Endothelial cell of umbilical vein (primary cell): ENCODE measurements at regions not wholly inside any gene's neighbourhood (a gene's known extent, or its start where the extent isn't known, plus 50 kb on each side); places are given as distances from the start of the nearest gene placed in this dataset.

Experiments used
- BruUV-seq: library from RNA; stranded (reverse); fragments of 400-500 nt; replicated peaks from 2 replicates; lab custom pipeline; 2021; lab: Mats Ljungman, UMichigan
- CTCF ChIA-PET: fragments of 300-600, 350-600 bp; sonication (Branson Sonifier 250); formaldehyde crosslinking; loops from one replicate; lab custom pipeline; 2021; ENCODE audit warnings: antibody characterized with exemption, inconsistent platforms; lab: Charles Lee
- POLR2A ChIA-PET: fragments of 300-600, 350-600 bp; sonication (Branson Sonifier 250); formaldehyde crosslinking; loops from one replicate; lab custom pipeline; 2021; ENCODE audit warnings: antibody characterized with exemption, inconsistent platforms; lab: Charles Lee
- DNase-seq: peaks from one replicate; pipeline ENCODE4 v3.0.0-alpha.2; 2011; ENCODE audit warnings: low read depth, low spot score
- FAIRE-seq: peaks from 2 replicates; lab custom pipeline; 2011; peaks lifted over from hg19 to GRCh38; lab: Jason Lieb, UNC
- H2AFZ ChIP-seq: 2 replicates; pipeline ENCODE4 v1.6.0; 2012; ENCODE audit warnings: low read depth, low read length, control low read depth, inconsistent platforms
- H3K27ac ChIP-seq: 2 replicates; pipeline ENCODE4 v1.5.1; 2011; ENCODE audit warnings: low read depth, mild to moderate bottlenecking, control low read depth, low read length, moderate library complexity; ENCODE audit not compliant: insufficient read depth
- H3K27me3 ChIP-seq, 2 experiments: 2 replicates each; pipeline versions ENCODE4 v1.6.0 to v1.6.1; 2011; ENCODE audit warnings: low read length in 2 of 2, mixed read lengths in 1 of 2; ENCODE audit not compliant: control insufficient read depth in 2 of 2, insufficient read depth in 2 of 2
- H3K36me3 ChIP-seq, 2 experiments: 2 replicates in 1 of 2; 3 replicates in 1 of 2; pipeline ENCODE4 v1.5.1; 2011; ENCODE audit warnings: low read length in 2 of 2, mild to moderate bottlenecking in 1 of 2, moderate library complexity in 1 of 2; ENCODE audit not compliant: control insufficient read depth in 2 of 2, insufficient read depth in 2 of 2; ENCODE audit errors: extremely low read depth in 1 of 2
- H3K4me1 ChIP-seq: 3 replicates; pipeline ENCODE4 v1.5.1; 2011; ENCODE audit warnings: mild to moderate bottlenecking, low read length; ENCODE audit not compliant: control insufficient read depth, insufficient read depth; ENCODE audit errors: extremely low read depth
- H3K4me2 ChIP-seq: 2 replicates; pipeline ENCODE4 v1.6.1; 2011; ENCODE audit warnings: low read length, control low read depth, mixed read lengths; ENCODE audit not compliant: insufficient read depth
- H3K4me3 ChIP-seq, 3 experiments: fragments of 200-600 bp in 1 of 3; sonication (generic), shearing (Covaris generic) in 1 of 3; replicated peaks in 1 of 3; 2 replicates each; pipeline ENCODE4 v1.5.1; 2011 to 2016; ENCODE audit warnings: control low read depth in 3 of 3, low read length in 3 of 3, mild to moderate bottlenecking in 2 of 3, inconsistent platforms in 1 of 3, low read depth in 1 of 3, moderate library complexity in 1 of 3; ENCODE audit not compliant: insufficient read depth in 1 of 3
- H3K79me2 ChIP-seq: 2 replicates; pipeline ENCODE4 v1.6.0; 2012; ENCODE audit warnings: low read length, inconsistent platforms; ENCODE audit not compliant: control insufficient read depth, insufficient read depth
- H3K9ac ChIP-seq: replicated peaks from 2 replicates; pipeline ENCODE3; 2011; ENCODE audit warnings: low read length, control low read depth; ENCODE audit not compliant: insufficient read depth; ENCODE audit errors: extremely low read depth
- H3K9me1 ChIP-seq: replicated peaks from 3 replicates; pipeline ENCODE4 v1.6.0; 2011; ENCODE audit warnings: mild to moderate bottlenecking, low read length; ENCODE audit not compliant: control insufficient read depth, insufficient read depth; ENCODE audit errors: extremely low read depth
- H3K9me3 ChIP-seq: replicated peaks from 2 replicates; pipeline ENCODE4 v1.5.1; 2012; ENCODE audit warnings: low read length, inconsistent platforms; ENCODE audit not compliant: control insufficient read depth, insufficient read depth
- H4K20me1 ChIP-seq: replicated peaks from 2 replicates; pipeline ENCODE3; 2011; ENCODE audit warnings: mild to moderate bottlenecking, low read length; ENCODE audit not compliant: control insufficient read depth, insufficient read depth; ENCODE audit errors: extremely low read depth
- EZH2 ChIP-seq: IDR thresholded peaks from 2 replicates; pipeline ENCODE4 v1.6.1; 2012; ENCODE audit warnings: borderline replicate concordance, low read depth, mild to moderate bottlenecking, moderate library complexity, low read length, inconsistent platforms; ENCODE audit not compliant: severe bottlenecking
- FOS ChIP-seq: IDR thresholded peaks from 2 replicates; pipeline ENCODE4 v1.6.1; 2011; ENCODE audit warnings: mild to moderate bottlenecking, low read length, moderate library complexity, borderline replicate concordance; ENCODE audit not compliant: insufficient read depth
- GATA2 ChIP-seq: IDR thresholded peaks from 2 replicates; pipeline ENCODE4 v1.7.0; 2011; ENCODE audit warnings: low read depth, mild to moderate bottlenecking, moderate library complexity, mixed read lengths, low read length; ENCODE audit not compliant: insufficient read length, insufficient read depth
- JUN ChIP-seq: IDR thresholded peaks from 2 replicates; pipeline ENCODE4 v1.6.1; 2011; ENCODE audit warnings: borderline replicate concordance, low read depth; ENCODE audit not compliant: insufficient read length, insufficient read depth
- MAX ChIP-seq: IDR thresholded peaks from 2 replicates; pipeline ENCODE4 v1.6.1; 2011; ENCODE audit not compliant: insufficient read depth, insufficient read length
- MYC ChIP-seq: IDR thresholded peaks from one replicate; pipeline ENCODE4 v1.6.1; 2011; ENCODE audit warnings: mild to moderate bottlenecking, low read depth, low read length
- POLR2A ChIP-seq: IDR thresholded peaks from 2 replicates; pipeline ENCODE4 v1.6.1; 2012; ENCODE audit warnings: low read depth, mild to moderate bottlenecking, control low read depth, low read length
- POLR2AphosphoS5 ChIP-seq: IDR thresholded peaks from 2 replicates; pipeline ENCODE4 v1.6.1; 2012; ENCODE audit warnings: low read depth, mild to moderate bottlenecking, control low read depth, low read length, moderate library complexity; ENCODE audit not compliant: insufficient read depth
- dilution Hi-C: fragments of 300-500 bp; cut with MboI; formaldehyde crosslinking; loops from one replicate; pipeline ENCODE4 v1.15.0; 2019; ENCODE audit warnings: low sequenced_read_pairs; ENCODE audit not compliant: extremely low pct_ligation_motif_present
- intact Hi-C: fragments of 100-400 bp; cut with micrococcal nuclease; formaldehyde crosslinking; loops from one replicate; pipeline ENCODE4 v1.10.0; 2022
- TF ChIP-seq, protein P1 (sequence below), 2 donors: IDR thresholded peaks; 1 replicate in 1 of 2; 2 replicates in 1 of 2; pipeline ENCODE4 v1.5.1; 2011; ENCODE audit warnings: low read length in 2 of 2, mild to moderate bottlenecking in 2 of 2, moderate library complexity in 2 of 2, control low read depth in 1 of 2, inconsistent platforms in 1 of 2, low read depth in 1 of 2; ENCODE audit not compliant: insufficient read depth in 1 of 2; ENCODE audit errors: extremely low read depth in 1 of 2

GRCh38 chr12:60832290-60832689, 1236.5 kb downstream of the SLC16A7 start:
- no peaks in the 10 kb centered on the region for H3K36me3 ChIP-seq
- FAIRE-seq, result no peak
- DNase-seq, result no peak
- no peaks in the 10 kb centered on the region for H3K9me3 ChIP-seq
- H3K9me1 ChIP-seq, result no peaks in the 10 kb centered on the region
- no TSS peak for BruUV-seq
- intact Hi-C loops, result no loop called here
- H2AFZ ChIP-seq, result no peak overlapping the region
- ChIA-PET POLR2A (no interaction called here), CTCF (no interaction called here)
- H3K27ac ChIP-seq, result no peak overlapping the region
- no peak overlapping the region for H3K4me2 ChIP-seq
- H3K9ac ChIP-seq, result no peak overlapping the region
- no peaks in the 10 kb centered on the region for H3K79me2 ChIP-seq
- H4K20me1 ChIP-seq, result no peaks in the 10 kb centered on the region
- dilution Hi-C loops, result no loop called here
- no peaks in the 10 kb centered on the region for H3K27me3 ChIP-seq
- no peaks in the 10 kb centered on the region for H3K4me1 ChIP-seq
- TF ChIP-seq POLR2A (no peak), FOS (no peak), EZH2 (no peak), GATA2 (no peak), MAX (no peak), JUN (no peak), POLR2AphosphoS5 (no peak), MYC (no peak)
- TF ChIP-seq, protein P1, sequence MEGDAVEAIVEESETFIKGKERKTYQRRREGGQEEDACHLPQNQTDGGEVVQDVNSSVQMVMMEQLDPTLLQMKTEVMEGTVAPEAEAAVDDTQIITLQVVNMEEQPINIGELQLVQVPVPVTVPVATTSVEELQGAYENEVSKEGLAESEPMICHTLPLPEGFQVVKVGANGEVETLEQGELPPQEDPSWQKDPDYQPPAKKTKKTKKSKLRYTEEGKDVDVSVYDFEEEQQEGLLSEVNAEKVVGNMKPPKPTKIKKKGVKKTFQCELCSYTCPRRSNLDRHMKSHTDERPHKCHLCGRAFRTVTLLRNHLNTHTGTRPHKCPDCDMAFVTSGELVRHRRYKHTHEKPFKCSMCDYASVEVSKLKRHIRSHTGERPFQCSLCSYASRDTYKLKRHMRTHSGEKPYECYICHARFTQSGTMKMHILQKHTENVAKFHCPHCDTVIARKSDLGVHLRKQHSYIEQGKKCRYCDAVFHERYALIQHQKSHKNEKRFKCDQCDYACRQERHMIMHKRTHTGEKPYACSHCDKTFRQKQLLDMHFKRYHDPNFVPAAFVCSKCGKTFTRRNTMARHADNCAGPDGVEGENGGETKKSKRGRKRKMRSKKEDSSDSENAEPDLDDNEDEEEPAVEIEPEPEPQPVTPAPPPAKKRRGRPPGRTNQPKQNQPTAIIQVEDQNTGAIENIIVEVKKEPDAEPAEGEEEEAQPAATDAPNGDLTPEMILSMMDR (IDR thresholded peaks at IDR 0.05; ENCODE audit: extremely low read depth in 1 of 2, insufficient read depth in 1 of 2, low read depth in 1 of 2, low read length in 2 of 2), result no peak
- no peak overlapping the region for H3K4me3 ChIP-seq
